Brain microvascular endothelial cell (primary cell): ENCODE measurements at regions not wholly inside any gene's neighbourhood (a gene's known extent, or its start where the extent isn't known, plus 50 kb on each side); places are given as distances from the start of the nearest gene placed in this dataset.

Source experiments
- DNase-seq: peaks from one replicate; pipeline ENCODE4 v3.0.0-alpha.2; 2020
- H3K27ac ChIP-seq: fragments of 250-450 bp; sonication (Bioruptor Pico); 2 replicates; pipeline ENCODE4 v1.5.1; 2020; ENCODE audit warnings: mild to moderate bottlenecking, moderate library complexity
- H3K27me3 ChIP-seq: fragments of 250-450 bp; sonication (Bioruptor Pico); replicated peaks from 2 replicates; pipeline ENCODE4 v1.5.1; 2020; ENCODE audit warnings: mild to moderate bottlenecking
- H3K36me3 ChIP-seq: fragments of 250-450 bp; sonication (Bioruptor Pico); replicated peaks from 2 replicates; pipeline ENCODE4 v1.5.1; 2020; ENCODE audit warnings: mild to moderate bottlenecking
- H3K4me3 ChIP-seq: 2 replicates; pipeline ENCODE4 v1.5.1; 2011; ENCODE audit warnings: low read depth, mild to moderate bottlenecking, control low read depth, low read length, moderate library complexity
- CTCF ChIP-seq: IDR thresholded peaks from 2 replicates; pipeline ENCODE4 v1.5.1; 2011; ENCODE audit warnings: low read depth, mild to moderate bottlenecking, moderate library complexity, low read length, control low read depth, inconsistent platforms; ENCODE audit errors: missing control alignments
- in situ Hi-C: cut with HindIII; loops from 2 replicates; pipeline ENCODE4 v1.10.0; 2017; ENCODE audit warnings: low sequenced_read_pairs, low pct_ligation_motif_present

GRCh38 chr15:58381697-58382096 lies 50.1 kb upstream of the LIPC start:
- in situ Hi-C loops: no loop called here
- Histone ChIP-seq H3K27ac (no peak overlapping the region), H3K4me3 (no peak overlapping the region), H3K27me3 (no peaks in the 10 kb centered on the region), H3K36me3 (no peaks in the 10 kb centered on the region)
- no peak for DNase-seq
- TF ChIP-seq CTCF: no peak
